ENCODE measurements at regions not wholly inside any gene's neighbourhood (a gene's known extent, or its start where the extent isn't known, plus 50 kb on each side); places are given as distances from the start of the nearest gene placed in this dataset.

- TF ChIP-seq, protein P1, sequence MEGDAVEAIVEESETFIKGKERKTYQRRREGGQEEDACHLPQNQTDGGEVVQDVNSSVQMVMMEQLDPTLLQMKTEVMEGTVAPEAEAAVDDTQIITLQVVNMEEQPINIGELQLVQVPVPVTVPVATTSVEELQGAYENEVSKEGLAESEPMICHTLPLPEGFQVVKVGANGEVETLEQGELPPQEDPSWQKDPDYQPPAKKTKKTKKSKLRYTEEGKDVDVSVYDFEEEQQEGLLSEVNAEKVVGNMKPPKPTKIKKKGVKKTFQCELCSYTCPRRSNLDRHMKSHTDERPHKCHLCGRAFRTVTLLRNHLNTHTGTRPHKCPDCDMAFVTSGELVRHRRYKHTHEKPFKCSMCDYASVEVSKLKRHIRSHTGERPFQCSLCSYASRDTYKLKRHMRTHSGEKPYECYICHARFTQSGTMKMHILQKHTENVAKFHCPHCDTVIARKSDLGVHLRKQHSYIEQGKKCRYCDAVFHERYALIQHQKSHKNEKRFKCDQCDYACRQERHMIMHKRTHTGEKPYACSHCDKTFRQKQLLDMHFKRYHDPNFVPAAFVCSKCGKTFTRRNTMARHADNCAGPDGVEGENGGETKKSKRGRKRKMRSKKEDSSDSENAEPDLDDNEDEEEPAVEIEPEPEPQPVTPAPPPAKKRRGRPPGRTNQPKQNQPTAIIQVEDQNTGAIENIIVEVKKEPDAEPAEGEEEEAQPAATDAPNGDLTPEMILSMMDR (IDR thresholded peaks at IDR 0.05; ENCODE audit: low read depth, low read length), result no peak
- no peak for DNase-seq (ENCODE audit: extremely low read depth, low read depth)
These were observed 151.1 kb upstream of the ERCC6L2 start for GRCh38 chr9:95724253-95724991.

DNA sequence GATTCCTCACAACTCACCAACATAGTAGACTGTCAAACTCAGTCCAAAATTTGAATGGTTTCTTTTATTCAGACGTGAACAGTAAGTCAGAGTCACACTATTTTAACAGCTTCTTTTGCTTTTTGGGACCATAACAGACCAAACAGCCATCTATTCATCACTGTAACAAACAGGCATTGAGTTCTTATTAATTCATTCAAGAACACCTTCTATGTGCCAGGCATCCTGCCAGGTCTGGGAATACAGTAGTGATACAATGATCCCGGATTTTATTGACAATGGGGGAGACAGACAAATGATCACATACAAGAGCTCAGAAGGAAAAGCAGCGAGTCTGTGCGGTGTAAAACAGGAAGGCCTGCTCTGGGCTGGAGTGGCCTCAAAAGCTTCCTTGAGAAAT, 153.3 kb upstream of the ERCC6L2 start:
- TF ChIP-seq, protein P1 (IDR thresholded peaks at IDR 0.05; ENCODE audit: low read depth, low read length), result no peak
- DNase-seq (ENCODE audit: extremely low read depth, low read depth), result no peak

DNA sequence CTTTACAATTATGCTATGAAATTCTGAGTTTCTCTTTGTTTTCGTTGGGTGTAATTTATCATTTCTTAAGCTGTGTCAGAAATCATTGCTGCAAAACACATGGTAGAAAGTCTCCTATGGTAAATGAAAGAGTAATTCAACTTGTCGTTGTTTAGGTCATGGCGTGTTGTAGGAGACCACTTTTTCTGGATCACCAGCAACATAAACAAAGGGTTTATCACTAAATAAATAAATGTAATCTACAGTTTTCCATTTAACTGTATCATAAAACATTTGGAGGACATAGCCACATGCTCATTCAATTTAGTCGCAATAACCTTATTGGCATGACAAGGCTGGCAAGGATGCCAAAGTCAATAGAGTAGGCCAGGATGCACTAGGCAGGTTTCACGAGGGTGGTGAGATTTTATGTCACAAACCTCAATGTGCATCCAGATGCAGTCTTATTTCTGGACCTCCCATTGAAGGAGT, 154.4 kb upstream of the ERCC6L2 start:
- no peak for DNase-seq (ENCODE audit: extremely low read depth, low read depth)
- TF ChIP-seq, protein P1 (IDR thresholded peaks at IDR 0.05; ENCODE audit: low read depth, low read length), result no peak

DNA sequence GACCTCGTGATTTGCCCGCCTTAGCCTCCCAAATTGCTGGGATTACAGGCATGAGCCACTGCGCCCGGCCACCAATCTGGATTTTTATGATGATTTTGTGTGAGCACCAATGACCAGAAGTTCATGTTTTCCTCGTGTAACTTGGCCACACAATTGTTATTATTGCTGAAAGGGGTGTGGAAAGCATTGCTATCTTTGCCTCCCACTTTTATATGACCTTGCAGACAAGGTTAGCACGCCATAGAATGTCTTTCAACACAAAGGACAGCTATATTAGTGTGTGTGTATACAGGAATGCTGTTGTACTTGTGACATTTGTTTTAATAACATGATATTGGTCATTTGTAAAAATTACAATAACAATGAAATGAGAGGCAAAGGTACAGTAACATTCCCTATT, 155.0 kb upstream of the ERCC6L2 start:
- no peak for DNase-seq (ENCODE audit: extremely low read depth, low read depth)
- TF ChIP-seq, protein P1 (IDR thresholded peaks at IDR 0.05; ENCODE audit: low read depth, low read length), result no peak

DNA sequence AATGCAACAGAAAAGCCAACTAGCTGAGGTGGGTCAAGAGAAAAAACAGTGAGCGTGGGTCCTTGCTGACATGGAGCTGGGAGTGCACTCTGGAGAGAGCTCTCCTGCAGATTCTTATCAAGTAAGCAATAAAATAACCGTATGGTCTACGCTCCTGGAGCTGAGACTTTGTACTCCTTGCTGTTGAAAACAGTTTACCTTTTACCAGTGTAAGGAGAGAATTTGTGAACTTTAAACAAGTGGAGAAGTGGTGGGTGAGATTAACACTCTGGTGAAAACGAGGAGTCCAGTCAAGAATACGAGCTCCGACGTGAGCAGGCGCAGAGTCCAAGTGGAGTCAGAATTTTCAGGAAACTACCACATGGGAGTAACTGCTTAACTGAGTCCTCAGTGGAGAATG, 156.1 kb upstream of the ERCC6L2 start:
- no peak for DNase-seq (ENCODE audit: extremely low read depth, low read depth)
- TF ChIP-seq, protein P1 (IDR thresholded peaks at IDR 0.05; ENCODE audit: low read depth, low read length), result no peak

GRCh38 chr9:95718263-95718662, 157.2 kb upstream of the ERCC6L2 start:
- DNase-seq (ENCODE audit: extremely low read depth, low read depth), result no peak
- TF ChIP-seq, protein P1 (IDR thresholded peaks at IDR 0.05; ENCODE audit: low read depth, low read length), result no peak

DNA sequence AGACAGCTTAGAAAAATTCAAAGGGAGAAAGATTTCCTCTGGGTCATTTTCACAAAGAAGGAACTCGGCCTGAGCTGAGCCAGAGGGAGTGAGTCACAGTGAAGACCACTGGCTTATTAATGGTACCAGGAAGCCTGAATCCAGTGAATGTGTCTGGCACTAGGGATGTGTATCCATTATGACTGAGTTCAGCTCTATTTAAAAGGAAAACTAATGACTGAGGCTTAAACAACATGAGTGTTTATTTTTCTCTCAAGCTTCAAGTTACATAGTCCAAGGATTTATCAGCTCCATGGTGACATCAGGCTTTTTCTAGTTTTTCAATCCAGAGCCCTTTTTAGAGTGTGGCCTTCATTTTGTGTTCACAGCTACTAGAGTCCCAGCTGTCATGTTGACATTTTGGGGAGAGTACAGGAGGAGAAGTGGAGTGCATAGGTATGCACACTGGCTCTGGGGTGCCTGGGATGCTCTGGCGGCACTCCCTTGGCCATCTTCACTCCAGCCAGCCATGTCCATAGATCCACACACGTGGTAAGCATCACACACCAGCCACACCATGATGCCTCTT, 159.5 kb upstream of the ERCC6L2 start:
- no peak for DNase-seq (ENCODE audit: extremely low read depth, low read depth)
- TF ChIP-seq, protein P1 (IDR thresholded peaks at IDR 0.05; ENCODE audit: low read depth, low read length), result no peak

Data from AG09319 (cell line).